Transverse colon (tissue), 4 donors: ENCODE measurements at regions not wholly inside any gene's neighbourhood (a gene's known extent, or its start where the extent isn't known, plus 50 kb on each side); places are given as distances from the start of the nearest gene placed in this dataset.

Experiments
- DNase-seq: peaks from one replicate; pipeline ENCODE4 v3.0.0-alpha.2; 2019
- H3K27ac ChIP-seq, 4 donors: fragments of 200-600 bp; sonication (generic); 2 replicates each; pipeline ENCODE4 v1.5.1; 2016 to 2018; ENCODE audit warnings: inconsistent platforms in 4 of 4
- H3K27me3 ChIP-seq: fragments of 200-600 bp; sonication (generic); 2 replicates; pipeline ENCODE4 v1.5.1; 2017; ENCODE audit warnings: inconsistent platforms
- H3K36me3 ChIP-seq, 4 donors: fragments of 200-600 bp; sonication (generic); 2 replicates each; pipeline ENCODE4 v1.5.1; 2017 to 2019; ENCODE audit warnings: inconsistent platforms in 4 of 4
- H3K4me1 ChIP-seq, 4 donors: fragments of 200-600 bp; sonication (generic); 2 replicates each; pipeline ENCODE4 v1.5.1; 2017 to 2020; ENCODE audit warnings: inconsistent platforms in 4 of 4
- H3K4me3 ChIP-seq, 4 donors: fragments of 200-600 bp; sonication (generic); 1 replicate in 1 of 4; 2 replicates in 3 of 4; pipeline versions ENCODE4 v1.5.1 to v1.6.1; 2017 to 2019; ENCODE audit warnings: inconsistent platforms in 4 of 4
- H3K9me3 ChIP-seq, 2 donors: fragments of 200-600 bp; sonication (generic); 2 replicates each; pipeline ENCODE4 v1.5.1; 2017 to 2019; ENCODE audit warnings: inconsistent platforms in 2 of 2
- EP300 ChIP-seq: sonication (generic); formaldehyde crosslinking; IDR thresholded peaks from one replicate; pipeline ENCODE4 v1.6.1; 2017; ENCODE audit warnings: antibody characterized with exemption, low read depth
- POLR2A ChIP-seq: fragments of 450-650 bp; IDR thresholded peaks from one replicate; pipeline ENCODE4 v1.6.1; 2016; ENCODE audit warnings: antibody characterized with exemption, mild to moderate bottlenecking, moderate library complexity
- POLR2AphosphoS5 ChIP-seq, 3 donors: sonication (generic); formaldehyde crosslinking; IDR thresholded peaks; one replicate each; pipeline ENCODE4 v1.6.1; 2016; ENCODE audit warnings: antibody characterized with exemption in 3 of 3
- WGBS, 2 donors: methylation state at CpG; one replicate each; pipeline ENCODE4 v1.1.5; 2018; ENCODE audit warnings: low coverage in 1 of 2; 5-methylcytosine and 5-hydroxymethylcytosine counted together
- in situ Hi-C, 4 donors: fragments of 200-750 bp; cut with MboI; loops; one replicate each; pipeline versions ENCODE4 v1.15.0 to v1.15.1; 2017; ENCODE audit warnings: low sequenced_read_pairs in 3 of 4, low pct_ligation_motif_present in 1 of 4, low pct_unique_long_range_greater_than_20kb in 1 of 4
- intact Hi-C: fragments of 100-400 bp; cut with DNase I; formaldehyde crosslinking; loops from one replicate; pipeline ENCODE4 v1.15.1; 2023; ENCODE audit warnings: low total_unique reads
- TF ChIP-seq, protein P1 (sequence below), 5 experiments: fragments of 200-600 bp in 3 of 5; fragments of 450-650 bp in 2 of 5; sonication (generic) in 3 of 5; IDR thresholded peaks; 1 replicate in 2 of 5; 2 replicates in 3 of 5; pipeline ENCODE4 v1.5.1; 2016 to 2017; ENCODE audit warnings: antibody characterized with exemption in 5 of 5, inconsistent platforms in 3 of 5, mild to moderate bottlenecking in 2 of 5, moderate library complexity in 1 of 5

DNA sequence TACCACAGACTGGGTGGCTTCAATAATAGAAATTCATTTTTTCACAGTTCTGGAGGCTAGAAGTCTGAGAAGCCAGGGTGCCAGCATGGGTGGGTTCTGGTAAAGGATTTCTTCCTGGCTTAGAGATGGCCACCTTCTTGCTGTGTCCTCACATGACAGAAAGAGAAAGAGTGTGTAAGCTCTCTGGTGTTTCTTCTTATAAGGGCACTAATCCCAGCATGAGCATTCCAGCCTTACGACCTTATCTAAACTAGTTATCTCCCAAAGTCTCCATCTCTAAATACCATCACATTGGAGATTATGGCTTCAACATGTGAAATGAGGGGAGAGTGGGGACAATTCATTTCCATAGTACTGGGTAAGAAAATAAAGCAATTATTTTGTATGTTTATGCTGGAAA, 226.5 kb upstream of the TUSC1 start:
- H3K27me3 ChIP-seq, result no peaks in the 10 kb centered on the region

DNA sequence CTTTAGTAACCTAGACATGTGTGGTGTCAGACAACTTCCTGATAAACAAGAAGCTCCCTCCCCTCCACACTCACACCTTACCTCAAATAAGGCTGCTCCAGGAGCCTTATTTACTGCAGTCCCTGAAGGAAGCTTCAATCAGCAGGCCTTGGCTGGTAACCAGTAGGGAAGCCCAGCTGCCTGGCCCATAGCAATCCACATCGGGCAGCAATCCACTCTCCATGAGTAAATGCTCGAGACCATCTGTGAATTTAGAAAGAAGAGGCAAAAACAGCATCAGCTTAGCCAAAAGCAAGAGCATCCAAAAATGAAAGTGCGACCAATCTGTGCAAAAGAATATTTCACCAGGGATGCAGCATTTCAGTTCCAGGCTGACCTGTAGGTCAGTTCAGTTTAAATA, 213.3 kb upstream of the TUSC1 start:
- intact Hi-C loops (no loop called here), in situ Hi-C loops (no loop called here)
- DNase-seq, result no peak
- WGBS, 2 donors, result 60 to 67% methylated on average over 1 to 3 of the region's 3 CpGs
- no peaks in the 10 kb centered on the region for H3K36me3 ChIP-seq
- no peaks in the 10 kb centered on the region for H3K4me1 ChIP-seq
- H3K4me3 ChIP-seq, result no peak overlapping the region
- no peaks in the 10 kb centered on the region for H3K27me3 ChIP-seq
- TF ChIP-seq POLR2AphosphoS5 (IDR thresholded peaks at IDR 0.05) (no peak), POLR2A (no peak), EP300 (no peak)
- TF ChIP-seq, protein P1, sequence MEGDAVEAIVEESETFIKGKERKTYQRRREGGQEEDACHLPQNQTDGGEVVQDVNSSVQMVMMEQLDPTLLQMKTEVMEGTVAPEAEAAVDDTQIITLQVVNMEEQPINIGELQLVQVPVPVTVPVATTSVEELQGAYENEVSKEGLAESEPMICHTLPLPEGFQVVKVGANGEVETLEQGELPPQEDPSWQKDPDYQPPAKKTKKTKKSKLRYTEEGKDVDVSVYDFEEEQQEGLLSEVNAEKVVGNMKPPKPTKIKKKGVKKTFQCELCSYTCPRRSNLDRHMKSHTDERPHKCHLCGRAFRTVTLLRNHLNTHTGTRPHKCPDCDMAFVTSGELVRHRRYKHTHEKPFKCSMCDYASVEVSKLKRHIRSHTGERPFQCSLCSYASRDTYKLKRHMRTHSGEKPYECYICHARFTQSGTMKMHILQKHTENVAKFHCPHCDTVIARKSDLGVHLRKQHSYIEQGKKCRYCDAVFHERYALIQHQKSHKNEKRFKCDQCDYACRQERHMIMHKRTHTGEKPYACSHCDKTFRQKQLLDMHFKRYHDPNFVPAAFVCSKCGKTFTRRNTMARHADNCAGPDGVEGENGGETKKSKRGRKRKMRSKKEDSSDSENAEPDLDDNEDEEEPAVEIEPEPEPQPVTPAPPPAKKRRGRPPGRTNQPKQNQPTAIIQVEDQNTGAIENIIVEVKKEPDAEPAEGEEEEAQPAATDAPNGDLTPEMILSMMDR (IDR thresholded peaks at IDR 0.05), result no peak
- H3K27ac ChIP-seq, result no peak overlapping the region
- H3K9me3 ChIP-seq, result no peaks in the 10 kb centered on the region

More for the DNA sequence above, 226.5 kb upstream of the TUSC1 start:
- intact Hi-C loops, result loop anchor here (5.0 kb wide), 1 partner anchor 1042 kb away; no protein-coding TSS in a partner anchor
- H3K27ac ChIP-seq, result no peak overlapping the region
- no peaks in the 10 kb centered on the region for H3K36me3 ChIP-seq
- 77% methylated on average over 1 of the region's 1 CpG; no CpG with 5 or more reads in 1 of the 2 donors for WGBS, 2 donors
- TF ChIP-seq POLR2A (no peak), EP300 (no peak), POLR2AphosphoS5 (IDR thresholded peaks at IDR 0.05) (no peak)
- TF ChIP-seq, protein P1 (IDR thresholded peaks at IDR 0.05), result no peak
- in situ Hi-C loops, result no loop called here
- no peak for DNase-seq
- no peak overlapping the region for H3K4me3 ChIP-seq
- no peaks in the 10 kb centered on the region for H3K4me1 ChIP-seq
- no peaks in the 10 kb centered on the region for H3K9me3 ChIP-seq

DNA sequence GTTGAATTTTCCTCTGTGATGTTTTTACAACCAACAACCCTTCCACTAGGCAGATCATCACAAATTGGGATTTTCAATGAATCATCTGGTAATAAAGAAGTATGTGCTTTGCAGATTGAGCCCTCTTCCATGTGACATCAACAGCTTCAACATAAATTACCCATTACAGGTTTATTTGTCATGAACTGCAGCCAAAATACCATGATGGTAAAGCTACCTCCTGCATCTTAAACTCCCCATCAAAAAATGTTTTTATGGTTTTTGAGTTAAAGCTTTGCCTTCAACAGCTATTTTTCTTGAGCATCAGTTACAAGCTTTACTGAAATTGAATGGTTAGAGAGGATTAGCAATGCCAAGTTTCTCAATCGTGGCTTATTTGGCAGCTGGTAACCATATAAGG, 211.4 kb upstream of the TUSC1 start:
- no peaks in the 10 kb centered on the region for H3K4me1 ChIP-seq
- TF ChIP-seq EP300 (no peak), POLR2AphosphoS5 (IDR thresholded peaks at IDR 0.05) (no peak)
- TF ChIP-seq, protein P1 (IDR thresholded peaks at IDR 0.05), result no peak
- H3K27me3 ChIP-seq, result no peaks in the 10 kb centered on the region
- H3K9me3 ChIP-seq, result no peaks in the 10 kb centered on the region
- 52 to 67% methylated on average over 1 of the region's 1 CpG for WGBS, 2 donors
- H3K4me3 ChIP-seq, result no peak overlapping the region
- DNase-seq, result no peak
- H3K27ac ChIP-seq, result no peak overlapping the region
- no peaks in the 10 kb centered on the region for H3K36me3 ChIP-seq
- intact Hi-C loops (no loop called here), in situ Hi-C loops (no loop called here)

DNA sequence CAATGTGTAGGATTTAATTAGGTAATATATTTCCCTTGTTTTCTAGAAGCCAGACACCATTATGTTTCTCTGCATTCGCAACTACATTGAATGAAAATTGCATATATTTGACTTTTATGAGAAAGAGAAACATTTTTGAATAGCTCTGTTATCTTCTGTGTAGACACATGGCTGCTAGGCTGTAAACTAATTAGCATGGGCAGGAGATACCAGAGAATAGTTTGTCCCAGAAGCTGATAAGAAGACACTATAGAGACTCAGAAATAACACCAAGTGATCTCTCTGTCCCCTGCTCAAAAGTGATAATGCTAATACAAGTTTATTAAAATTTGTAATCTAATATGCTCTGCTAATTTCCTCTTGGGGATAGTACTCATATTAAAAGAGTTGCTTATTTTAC, 198.0 kb upstream of the TUSC1 start:
- in situ Hi-C loops, result no loop called here

More for the DNA sequence above, 198.0 kb upstream of the TUSC1 start:
- no peak for TF ChIP-seq EP300
- TF ChIP-seq POLR2AphosphoS5 (IDR thresholded peaks at IDR 0.05), result no peak
- TF ChIP-seq, protein P1 (IDR thresholded peaks at IDR 0.05), result no peak
- TF ChIP-seq POLR2A, result no peak
- Histone ChIP-seq H3K27me3 (no peaks in the 10 kb centered on the region), H3K4me1 (no peaks in the 10 kb centered on the region), H3K36me3 (no peaks in the 10 kb centered on the region), H3K9me3 (no peaks in the 10 kb centered on the region), H3K4me3 (no peak overlapping the region), H3K27ac (no peak overlapping the region)
- 56 to 74% methylated on average over 1 of the region's 1 CpG for WGBS, 2 donors
- intact Hi-C loops, result no loop called here
- no peak for DNase-seq
